HCT116 (cell line): ENCODE measurements at regions not wholly inside any gene's neighbourhood (a gene's known extent, or its start where the extent isn't known, plus 50 kb on each side); places are given as distances from the start of the nearest gene placed in this dataset.

ENCODE experiments used
- CEBPB ChIP-seq: IDR thresholded peaks from 2 replicates; pipeline ENCODE4 v1.6.1; 2012; ENCODE audit warnings: low read depth
- EZH2phosphoT487 ChIP-seq: fragments of 200-600 bp; IDR thresholded peaks from 2 replicates; pipeline ENCODE4 v1.6.1; 2018; ENCODE audit warnings: antibody characterized with exemption, borderline replicate concordance
- POLR2A ChIP-seq: IDR thresholded peaks from 2 replicates; pipeline ENCODE4 v1.7.0; 2011; ENCODE audit warnings: borderline replicate concordance; ENCODE audit not compliant: insufficient read depth, insufficient read length; ENCODE audit errors: extremely low read depth
- TCF7L2 ChIP-seq: IDR thresholded peaks from 2 replicates; pipeline ENCODE4 v1.7.0; 2011; ENCODE audit warnings: borderline replicate concordance, inconsistent platforms; ENCODE audit not compliant: insufficient read depth, insufficient read length; ENCODE audit errors: extremely low read depth
- YY1 ChIP-seq: IDR thresholded peaks from 2 replicates; pipeline ENCODE4 v1.6.1; 2011; ENCODE audit warnings: low read length, low read depth, moderate library complexity, mild to moderate bottlenecking; ENCODE audit not compliant: insufficient replicate concordance; ENCODE audit errors: extremely low read depth
- ZBTB33 ChIP-seq: IDR thresholded peaks from 2 replicates; pipeline ENCODE4 v1.6.1; 2011; ENCODE audit warnings: mild to moderate bottlenecking, low read length, moderate library complexity; ENCODE audit not compliant: insufficient replicate concordance; ENCODE audit errors: extremely low read depth
- TF ChIP-seq, protein P1 (sequence below), 3 experiments: fragments of 200-600 bp in 1 of 3; sonication (generic) in 1 of 3; IDR thresholded peaks in 2 of 3; conservative IDR thresholded peaks in 1 of 3; 2 replicates each; pipeline ENCODE4 v1.5.1; 2012 to 2017; ENCODE audit warnings: low read depth in 2 of 3, low read length in 2 of 3, antibody characterized with exemption in 1 of 3, borderline replicate concordance in 1 of 3, control low read depth in 1 of 3, mild to moderate bottlenecking in 1 of 3, mixed read lengths in 1 of 3, mixed run types in 1 of 3, moderate library complexity in 1 of 3; ENCODE audit not compliant: insufficient read depth in 1 of 3

DNA sequence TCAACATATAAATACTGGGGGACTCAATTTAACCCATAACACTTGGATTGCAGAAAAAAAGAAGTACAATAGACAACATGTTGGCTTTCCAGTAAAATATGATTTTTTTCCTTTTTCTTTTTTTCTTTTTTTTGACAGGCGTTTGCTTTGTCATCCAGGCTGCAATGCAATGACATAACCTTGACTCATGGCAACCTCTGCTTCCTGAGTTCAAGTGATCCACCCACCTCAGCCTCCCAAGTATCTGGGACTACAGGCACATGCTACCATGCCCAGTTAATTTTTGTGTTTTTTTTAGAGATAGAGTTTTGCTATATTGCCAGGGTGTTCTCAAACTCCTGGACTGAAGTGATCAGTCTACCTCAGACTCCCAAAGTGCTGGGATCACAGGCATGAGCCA lies 1512.0 kb upstream of the PRMT6 start:
- TF ChIP-seq ZBTB33 = no peak
- TF ChIP-seq, protein P1, sequence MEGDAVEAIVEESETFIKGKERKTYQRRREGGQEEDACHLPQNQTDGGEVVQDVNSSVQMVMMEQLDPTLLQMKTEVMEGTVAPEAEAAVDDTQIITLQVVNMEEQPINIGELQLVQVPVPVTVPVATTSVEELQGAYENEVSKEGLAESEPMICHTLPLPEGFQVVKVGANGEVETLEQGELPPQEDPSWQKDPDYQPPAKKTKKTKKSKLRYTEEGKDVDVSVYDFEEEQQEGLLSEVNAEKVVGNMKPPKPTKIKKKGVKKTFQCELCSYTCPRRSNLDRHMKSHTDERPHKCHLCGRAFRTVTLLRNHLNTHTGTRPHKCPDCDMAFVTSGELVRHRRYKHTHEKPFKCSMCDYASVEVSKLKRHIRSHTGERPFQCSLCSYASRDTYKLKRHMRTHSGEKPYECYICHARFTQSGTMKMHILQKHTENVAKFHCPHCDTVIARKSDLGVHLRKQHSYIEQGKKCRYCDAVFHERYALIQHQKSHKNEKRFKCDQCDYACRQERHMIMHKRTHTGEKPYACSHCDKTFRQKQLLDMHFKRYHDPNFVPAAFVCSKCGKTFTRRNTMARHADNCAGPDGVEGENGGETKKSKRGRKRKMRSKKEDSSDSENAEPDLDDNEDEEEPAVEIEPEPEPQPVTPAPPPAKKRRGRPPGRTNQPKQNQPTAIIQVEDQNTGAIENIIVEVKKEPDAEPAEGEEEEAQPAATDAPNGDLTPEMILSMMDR (IDR thresholded peaks at IDR 0.05 in 2 of 3, conservative IDR thresholded peaks at IDR 0.05 in 1 of 3; ENCODE audit: borderline replicate concordance in 1 of 3, insufficient read depth in 1 of 3, low read depth in 2 of 3, low read length in 2 of 3) = no peak
- no peak for TF ChIP-seq EZH2phosphoT487
- no peak for TF ChIP-seq TCF7L2
- TF ChIP-seq POLR2A = no peak
- TF ChIP-seq CEBPB = no peak
- no peak for TF ChIP-seq YY1
